GM12875 (cell line): ENCODE measurements at regions not wholly inside any gene's neighbourhood (a gene's known extent, or its start where the extent isn't known, plus 50 kb on each side); places are given as distances from the start of the nearest gene placed in this dataset.

Experiments used
- H3K4me3 ChIP-seq: one replicate; pipeline ENCODE4 v1.5.1; 2011; ENCODE audit warnings: low read depth, low read length, control low read depth
- TF ChIP-seq, protein P1 (sequence below): IDR thresholded peaks from 2 replicates; pipeline ENCODE4 v1.5.1; 2011; ENCODE audit warnings: low read depth, mild to moderate bottlenecking, control low read depth, inconsistent platforms, low read length, moderate library complexity, borderline replicate concordance; ENCODE audit not compliant: insufficient read depth

DNA sequence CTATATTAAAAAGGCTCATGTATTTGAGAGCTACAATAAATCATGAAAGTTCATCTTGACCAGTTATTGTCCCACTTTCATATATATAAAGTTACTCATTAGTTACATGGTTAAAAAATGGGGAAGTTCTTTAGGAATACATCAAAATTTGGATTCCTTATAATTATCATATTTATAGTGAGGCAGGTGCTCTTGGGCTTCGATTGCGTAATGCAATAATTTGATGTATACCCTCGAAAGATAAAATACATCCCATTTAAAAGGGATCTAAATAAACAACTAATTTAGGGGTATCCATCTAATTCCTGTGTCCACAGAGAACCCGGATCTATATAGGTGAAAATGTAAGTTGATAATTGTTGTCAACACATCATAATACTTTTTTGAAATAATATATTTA, 444.6 kb downstream of the RIT2 start:
- H3K4me3 ChIP-seq = no peak overlapping the region
- TF ChIP-seq, protein P1, sequence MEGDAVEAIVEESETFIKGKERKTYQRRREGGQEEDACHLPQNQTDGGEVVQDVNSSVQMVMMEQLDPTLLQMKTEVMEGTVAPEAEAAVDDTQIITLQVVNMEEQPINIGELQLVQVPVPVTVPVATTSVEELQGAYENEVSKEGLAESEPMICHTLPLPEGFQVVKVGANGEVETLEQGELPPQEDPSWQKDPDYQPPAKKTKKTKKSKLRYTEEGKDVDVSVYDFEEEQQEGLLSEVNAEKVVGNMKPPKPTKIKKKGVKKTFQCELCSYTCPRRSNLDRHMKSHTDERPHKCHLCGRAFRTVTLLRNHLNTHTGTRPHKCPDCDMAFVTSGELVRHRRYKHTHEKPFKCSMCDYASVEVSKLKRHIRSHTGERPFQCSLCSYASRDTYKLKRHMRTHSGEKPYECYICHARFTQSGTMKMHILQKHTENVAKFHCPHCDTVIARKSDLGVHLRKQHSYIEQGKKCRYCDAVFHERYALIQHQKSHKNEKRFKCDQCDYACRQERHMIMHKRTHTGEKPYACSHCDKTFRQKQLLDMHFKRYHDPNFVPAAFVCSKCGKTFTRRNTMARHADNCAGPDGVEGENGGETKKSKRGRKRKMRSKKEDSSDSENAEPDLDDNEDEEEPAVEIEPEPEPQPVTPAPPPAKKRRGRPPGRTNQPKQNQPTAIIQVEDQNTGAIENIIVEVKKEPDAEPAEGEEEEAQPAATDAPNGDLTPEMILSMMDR = no peak

DNA sequence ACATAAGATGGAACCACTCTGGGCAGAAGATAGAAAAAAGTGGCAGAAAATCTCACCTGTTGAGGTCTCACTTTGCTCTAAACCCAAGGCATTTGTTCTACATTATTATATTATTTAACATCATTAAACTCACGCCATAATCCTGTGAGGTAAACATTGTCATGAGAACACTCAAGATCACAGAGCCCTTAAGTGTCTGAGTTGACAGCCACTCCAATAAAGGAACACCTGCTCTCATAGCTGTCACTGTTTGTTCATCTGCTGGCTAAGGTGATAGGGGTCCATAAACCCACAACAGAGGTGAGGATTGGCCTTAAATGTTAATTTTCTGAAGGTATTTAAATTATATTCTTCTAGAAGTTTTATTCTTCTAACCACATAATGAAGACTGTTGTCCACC, 439.7 kb downstream of the RIT2 start:
- no peak overlapping the region for H3K4me3 ChIP-seq
- TF ChIP-seq, protein P1 = no peak

DNA sequence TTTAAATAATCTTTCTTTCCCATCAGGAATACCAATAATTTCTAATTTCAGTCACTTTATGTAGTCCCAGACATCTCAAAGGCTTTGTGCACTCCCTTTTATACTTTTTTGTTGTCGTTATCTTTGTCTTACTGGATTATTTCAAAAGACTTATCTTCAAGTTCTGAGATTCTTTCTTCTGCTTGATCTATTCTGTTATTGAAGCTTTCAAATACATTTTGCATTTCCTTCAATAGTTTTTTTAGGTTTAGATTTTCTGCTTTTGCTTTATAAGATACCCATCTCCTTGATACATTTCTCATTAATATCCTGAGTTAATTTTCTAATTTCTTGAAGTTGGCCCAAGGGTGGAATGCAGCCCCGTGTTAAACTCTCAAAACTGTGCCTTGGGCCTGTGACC, 432.4 kb downstream of the RIT2 start:
- H3K4me3 ChIP-seq = no peak overlapping the region
- TF ChIP-seq, protein P1 = no peak

DNA sequence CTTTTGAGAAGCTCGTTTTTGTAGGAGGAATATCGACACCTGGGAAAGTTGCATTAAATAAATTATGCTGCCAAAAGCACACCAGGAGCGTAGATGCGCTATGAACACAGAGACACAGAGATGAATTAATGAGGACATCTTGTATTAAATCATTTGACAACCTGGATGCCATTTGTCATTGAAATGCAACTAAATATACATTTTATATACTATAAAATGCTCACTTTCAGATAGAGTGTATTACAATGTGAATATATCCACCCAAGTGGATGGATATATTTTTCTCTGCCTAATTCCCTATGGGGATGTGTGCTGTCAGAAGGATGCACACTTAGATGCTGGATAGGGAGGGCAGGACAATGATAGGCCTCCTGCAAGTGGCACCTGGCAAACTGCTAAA, 426.2 kb downstream of the RIT2 start:
- H3K4me3 ChIP-seq = no peak overlapping the region
- TF ChIP-seq, protein P1 = no peak
